ENCODE measurements at regions not wholly inside any gene's neighbourhood (a gene's known extent, or its start where the extent isn't known, plus 50 kb on each side); places are given as distances from the start of the nearest gene placed in this dataset.
"Not testable (repeated sequence)": the region's sequence is repeated elsewhere in the genome, so short reads cannot be mapped to it uniquely, and the experiment has no call there.

GRCh38 chr4:125049711-125050110, 265.0 kb upstream of the FAT4 start:
- no peak for DNase-seq

- no peak for DNase-seq
These were observed 269.4 kb upstream of the FAT4 start for GRCh38 chr4:125045311-125045710.

- no peak for DNase-seq
These were observed 269.9 kb upstream of the FAT4 start for GRCh38 chr4:125044886-125045285.

- no peak for DNase-seq
These were observed 271.3 kb upstream of the FAT4 start for GRCh38 chr4:125043486-125043885.

- DNase-seq, result no peak
These were observed 272.7 kb upstream of the FAT4 start for GRCh38 chr4:125042041-125042440.

GRCh38 chr4:125041372-125041930, 273.3 kb upstream of the FAT4 start:
- DNase-seq, result no peak

- no peak for DNase-seq
These were observed 275.2 kb upstream of the FAT4 start for GRCh38 chr4:125039550-125039949.

GRCh38 chr4:125022855-125023501, 291.8 kb upstream of the FAT4 start:
- no peak for DNase-seq

- no peak for DNase-seq
These were observed 293.6 kb upstream of the FAT4 start for GRCh38 chr4:125021189-125021588.

GRCh38 chr4:125020089-125021034, 294.4 kb upstream of the FAT4 start:
- no peak for DNase-seq

GRCh38 chr4:125016892-125017299, 297.9 kb upstream of the FAT4 start:
- DNase-seq, result peak; percentile 25

- DNase-seq, result no peak
These were observed 300.9 kb upstream of the FAT4 start for GRCh38 chr4:125013891-125014290.

GRCh38 chr4:125011646-125012045, 299.1 kb upstream of the ANKRD50 start:
- DNase-seq, result no peak

- DNase-seq, result no peak
These were observed 298.4 kb upstream of the ANKRD50 start for GRCh38 chr4:125010796-125011503.

GRCh38 chr4:125008676-125009075, 296.1 kb upstream of the ANKRD50 start:
- DNase-seq, result no peak

GRCh38 chr4:125004676-125005075, 292.1 kb upstream of the ANKRD50 start:
- no peak for DNase-seq

- DNase-seq, result no peak
These were observed 291.3 kb upstream of the ANKRD50 start for GRCh38 chr4:125003840-125004239.

- no peak for DNase-seq
These were observed 285.5 kb upstream of the ANKRD50 start for GRCh38 chr4:124997991-124998390.

GRCh38 chr4:124997124-124997523, 284.6 kb upstream of the ANKRD50 start:
- DNase-seq, result no peak

- DNase-seq, result no peak
These were observed 281.3 kb upstream of the ANKRD50 start for GRCh38 chr4:124993838-124994237.

GRCh38 chr4:124990398-124990797, 277.9 kb upstream of the ANKRD50 start:
- no peak for DNase-seq

GRCh38 chr4:124980276-124980752, 267.8 kb upstream of the ANKRD50 start:
- DNase-seq, result no peak

GRCh38 chr4:124978536-124978935, 266.0 kb upstream of the ANKRD50 start:
- DNase-seq, result not testable (repeated sequence)
